Choroid plexus epithelial cell (primary cell): ENCODE measurements at regions not wholly inside any gene's neighbourhood (a gene's known extent, or its start where the extent isn't known, plus 50 kb on each side); places are given as distances from the start of the nearest gene placed in this dataset.

Source experiments
- DNase-seq: peaks from one replicate; pipeline ENCODE4 v3.0.0-alpha.2; 2010; ENCODE audit warnings: low read depth
- H3K4me3 ChIP-seq: 2 replicates; pipeline ENCODE4 v1.5.1; 2011; ENCODE audit warnings: low read depth, mild to moderate bottlenecking, control low read depth, low read length, moderate library complexity
- CTCF ChIP-seq: conservative IDR thresholded peaks from 2 replicates; pipeline ENCODE4 v1.5.1; 2011; ENCODE audit warnings: low read depth, mild to moderate bottlenecking, control low read depth, inconsistent platforms, low read length, moderate library complexity

GRCh38 chr12:61523276-61523992, 736.8 kb upstream of the USP15 start:
- DNase-seq = no peak
- no peak for TF ChIP-seq CTCF
- no peak overlapping the region for H3K4me3 ChIP-seq

- H3K4me3 ChIP-seq = no peak overlapping the region
- no peak for DNase-seq
- TF ChIP-seq CTCF = no peak
Measured at GRCh38 chr12:61524851-61525250, 735.4 kb upstream of the USP15 start.

- TF ChIP-seq CTCF = no peak
- H3K4me3 ChIP-seq = no peak overlapping the region
- no peak for DNase-seq
Measured at GRCh38 chr12:61525331-61525730, 734.9 kb upstream of the USP15 start.

GRCh38 chr12:61530456-61530855, 729.7 kb upstream of the USP15 start:
- TF ChIP-seq CTCF = no peak

GRCh38 chr12:61531195-61531594, 729.0 kb upstream of the USP15 start:
- no peak for DNase-seq
- no peak for TF ChIP-seq CTCF
- no peak overlapping the region for H3K4me3 ChIP-seq

More at GRCh38 chr12:61530456-61530855, 729.7 kb upstream of the USP15 start:
- DNase-seq = no peak
- H3K4me3 ChIP-seq = no peak overlapping the region

GRCh38 chr12:61536117-61536516, 724.1 kb upstream of the USP15 start:
- H3K4me3 ChIP-seq = no peak overlapping the region
- DNase-seq = no peak
- TF ChIP-seq CTCF = no peak

GRCh38 chr12:61536525-61536924, 723.7 kb upstream of the USP15 start:
- DNase-seq = no peak
- H3K4me3 ChIP-seq = no peak overlapping the region
- TF ChIP-seq CTCF = no peak
